HepG2 (cell line): ENCODE measurements at regions not wholly inside any gene's neighbourhood (a gene's known extent, or its start where the extent isn't known, plus 50 kb on each side); places are given as distances from the start of the nearest gene placed in this dataset.

Experiments used
- ATAC-seq: fragments of 200-7000 bp; cut with Tn5 transposase; 3 replicates; pipeline ENCODE4 v1.9.1; 2020; ENCODE audit warnings: mild to moderate bottlenecking, moderate library complexity
- BruUV-seq: library from RNA; stranded (reverse); fragments of 400-500 nt; replicated peaks from 2 replicates; lab custom pipeline; 2021; lab: Mats Ljungman, UMichigan
- CTCF ChIA-PET: fragments of 300-600 bp; formaldehyde crosslinking; extraction: SDS; loops from one replicate; lab custom pipeline; 2021; ENCODE audit warnings: low total read pairs, inconsistent platforms, low intra/inter-chr PET ratio; lab: Yijun Ruan, JAX
- POLR2A ChIA-PET: fragments of 350-600 bp; sonication (Branson Sonifier 250); formaldehyde crosslinking; loops from one replicate; lab custom pipeline; 2020; ENCODE audit warnings: antibody characterized with exemption, inconsistent platforms; lab: Yijun Ruan, JAX
- DNase-seq: peaks from one replicate; pipeline ENCODE4 v3.0.0-alpha.2; 2015; ENCODE audit warnings: low spot score
- FAIRE-seq: peaks from 3 replicates; lab custom pipeline; 2011; peaks lifted over from hg19 to GRCh38; lab: Jason Lieb, UNC
- H2AFZ ChIP-seq: one replicate; pipeline ENCODE4 v1.6.1; 2011; ENCODE audit warnings: low read length, inconsistent platforms
- H3K27ac ChIP-seq: fragments of 300-600 bp; 3 replicates; pipeline ENCODE4 v1.8.0; 2011; ENCODE audit warnings: mixed run types, mild to moderate bottlenecking, mixed read lengths, low read length, inconsistent platforms; ENCODE audit not compliant: insufficient read depth; ENCODE audit errors: extremely low read length
- H3K27me3 ChIP-seq, 2 experiments: fragments of 200-600 bp in 1 of 2; 2 replicates in 1 of 2; 3 replicates in 1 of 2; pipeline versions ENCODE4 v1.6.0 to v1.8.0; 2011; ENCODE audit warnings: low read length in 2 of 2, mild to moderate bottlenecking in 2 of 2, moderate library complexity in 2 of 2, inconsistent platforms in 1 of 2; ENCODE audit not compliant: insufficient read depth in 2 of 2, control insufficient read depth in 1 of 2
- H3K36me3 ChIP-seq, 2 experiments: fragments of 200-600 bp in 1 of 2; replicated peaks in 1 of 2; 2 replicates in 1 of 2; 3 replicates in 1 of 2; pipeline versions ENCODE4 v1.5.1 to v1.8.0; 2011; ENCODE audit warnings: low read length in 2 of 2, inconsistent platforms in 1 of 2; ENCODE audit not compliant: insufficient read depth in 2 of 2, control insufficient read depth in 1 of 2
- H3K4me1 ChIP-seq: 2 replicates; pipeline ENCODE4 v1.5.1; 2012; ENCODE audit warnings: low read length, inconsistent platforms; ENCODE audit not compliant: insufficient read depth
- H3K4me2 ChIP-seq: 2 replicates; pipeline ENCODE4 v1.6.0; 2011; ENCODE audit warnings: low read depth, low read length, inconsistent platforms
- H3K4me3 ChIP-seq, 3 experiments: fragments of 200-600 bp in 1 of 3; sonication (generic), shearing (Covaris generic) in 1 of 3; replicated peaks in 1 of 3; 2 replicates each; pipeline ENCODE4 v1.5.1; 2011 to 2016; ENCODE audit warnings: low read length in 3 of 3, inconsistent platforms in 2 of 3, low read depth in 2 of 3, mild to moderate bottlenecking in 2 of 3, control low read depth in 1 of 3, mixed read lengths in 1 of 3; ENCODE audit not compliant: insufficient read depth in 1 of 3
- H3K79me2 ChIP-seq: one replicate; pipeline ENCODE4 v1.6.1; 2011; ENCODE audit warnings: low read length, inconsistent platforms; ENCODE audit not compliant: insufficient read depth
- H3K9ac ChIP-seq: 2 replicates; pipeline ENCODE4 v1.6.0; 2011; ENCODE audit warnings: mild to moderate bottlenecking, low read depth, low read length, inconsistent platforms; ENCODE audit not compliant: insufficient read depth
- H3K9me3 ChIP-seq: 2 replicates; pipeline ENCODE4 v1.5.1; 2012; ENCODE audit warnings: mild to moderate bottlenecking, low read length
- H4K20me1 ChIP-seq: 2 replicates; pipeline ENCODE4 v1.6.0; 2011; ENCODE audit warnings: inconsistent platforms, mild to moderate bottlenecking, low read length, moderate library complexity; ENCODE audit not compliant: insufficient read depth
- HNF4A ChIP-seq: sonication (generic); formaldehyde crosslinking; IDR thresholded peaks from 2 replicates; pipeline ENCODE4 v1.4.0; 2020; ENCODE audit warnings: missing genetic modification reagents
- ZBTB1 ChIP-seq: sonication (generic); formaldehyde crosslinking; IDR thresholded peaks from 2 replicates; pipeline ENCODE4 v1.4.0; 2020; ENCODE audit warnings: missing genetic modification reagents, borderline replicate concordance
- ZNF460 ChIP-seq: sonication (generic); formaldehyde crosslinking; IDR thresholded peaks from 2 replicates; pipeline ENCODE4 v1.5.1; 2020; ENCODE audit warnings: missing genetic modification reagents, mild to moderate bottlenecking, borderline replicate concordance
- ZNF569 ChIP-seq: sonication (generic); formaldehyde crosslinking; IDR thresholded peaks from 2 replicates; pipeline ENCODE4 v1.5.0; 2020; ENCODE audit warnings: mild to moderate bottlenecking, missing genetic modification reagents, moderate library complexity, borderline replicate concordance
- ZNF607 ChIP-seq: sonication (generic); formaldehyde crosslinking; IDR thresholded peaks from 2 replicates; pipeline ENCODE4 v1.5.1; 2020; ENCODE audit warnings: missing genetic modification reagents, mild to moderate bottlenecking, borderline replicate concordance
- ZNF614 ChIP-seq: IDR thresholded peaks from 2 replicates; pipeline ENCODE4 v1.6.1; 2018; ENCODE audit warnings: missing biosample characterization, missing genetic modification reagents, inconsistent platforms, borderline replicate concordance
- WGBS: methylation state at CpG from one replicate; pipeline ENCODE4 v1.1.6; 2017; ENCODE audit warnings: low lambda C conversion rate; 5-methylcytosine and 5-hydroxymethylcytosine counted together
- in situ Hi-C: cut with HindIII; loops from 2 replicates; pipeline ENCODE4 v1.10.0; 2017; ENCODE audit warnings: low pct_unique_long_range_greater_than_20kb; ENCODE audit not compliant: extremely low pct_ligation_motif_present
- intact Hi-C: fragments of 100-400 bp; cut with micrococcal nuclease; formaldehyde crosslinking; loops from one replicate; pipeline ENCODE4 v1.10.0; 2022; ENCODE audit not compliant: unreplicated experiment

DNA sequence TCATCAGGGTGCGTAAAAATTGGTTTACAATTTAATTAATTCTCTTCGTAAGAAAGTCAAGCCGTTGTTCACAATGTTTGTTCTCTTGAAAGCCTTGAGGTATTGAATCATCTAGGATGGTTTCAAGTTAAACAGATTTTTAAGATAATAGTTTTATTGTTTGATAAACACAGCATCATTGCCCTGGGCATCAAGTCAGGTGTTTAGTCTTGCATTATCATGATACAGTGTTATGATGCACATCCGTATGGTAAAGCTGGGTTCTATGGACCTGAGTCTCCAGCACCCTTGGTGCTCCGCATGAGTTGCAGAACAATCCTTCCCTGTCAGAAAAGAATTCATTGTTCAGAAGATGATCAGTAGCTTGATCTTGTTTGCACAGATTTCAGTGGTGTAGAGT, 359.5 kb downstream of the LMO4 start:
- peaks cover 14% of the 10 kb centered on the region for H3K4me1 ChIP-seq
- no peak overlapping the region for H3K27ac ChIP-seq
- ATAC-seq: no peak
- H3K79me2 ChIP-seq: no peaks in the 10 kb centered on the region
- no peak for DNase-seq
- whole genome bisulfite sequencing: 71% methylated on average over 5 of the region's 5 CpGs
- no peak overlapping the region for H2AFZ ChIP-seq
- H3K27me3 ChIP-seq: no peaks in the 10 kb centered on the region; a peak in 1 of 5 replicates
- in situ Hi-C loops: no loop called here
- no peak for TF ChIP-seq ZNF607 (CRISPR knock-in tag)
- TF ChIP-seq ZNF569 (CRISPR knock-in tag): no peak
- no peak for TF ChIP-seq ZNF614 (CRISPR knock-in tag)
- TF ChIP-seq ZBTB1 (CRISPR knock-in tag): no peak
- FAIRE-seq: no peak
- no peak overlapping the region for H3K4me2 ChIP-seq
- no peaks in the 10 kb centered on the region for H3K36me3 ChIP-seq
- H3K4me3 ChIP-seq: no peak overlapping the region
- intact Hi-C loops: no loop called here
- ChIA-PET CTCF (no interaction called here), POLR2A (no interaction called here)
- no peaks in the 10 kb centered on the region for H4K20me1 ChIP-seq
- H3K9ac ChIP-seq: no peak overlapping the region
- no TSS peak for BruUV-seq
- no peaks in the 10 kb centered on the region for H3K9me3 ChIP-seq

DNA sequence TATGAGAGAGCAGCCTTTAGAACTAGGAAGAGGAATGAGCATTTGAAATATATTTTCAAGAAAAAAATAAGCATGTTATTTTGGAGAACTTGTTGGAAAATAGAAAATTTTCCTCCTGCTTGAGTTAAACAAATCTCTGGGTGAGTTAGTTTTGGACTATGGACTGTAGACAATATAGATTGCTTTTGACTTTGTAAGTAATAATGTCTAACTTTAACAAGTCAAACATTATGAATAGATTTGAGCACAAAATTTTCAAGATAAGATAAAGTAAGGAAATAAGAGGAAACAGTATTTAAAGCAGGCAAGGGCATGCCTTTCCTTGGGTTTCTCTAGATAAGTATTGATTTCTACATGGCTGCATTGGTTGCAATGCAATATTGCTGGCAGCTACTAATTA, 360.8 kb downstream of the LMO4 start:
- no peaks in the 10 kb centered on the region for H3K36me3 ChIP-seq
- no peak overlapping the region for H2AFZ ChIP-seq
- no peak overlapping the region for H3K9ac ChIP-seq
- no TSS peak for BruUV-seq
- CTCF ChIA-PET: no interaction called here
- no peak for FAIRE-seq
- H3K4me1 ChIP-seq: peaks cover 13% of the 10 kb centered on the region
- no peak overlapping the region for H3K27ac ChIP-seq
- no peak overlapping the region for H3K4me3 ChIP-seq
- no peaks in the 10 kb centered on the region for H3K9me3 ChIP-seq
- no peaks in the 10 kb centered on the region for H3K79me2 ChIP-seq
- in situ Hi-C loops (no loop called here), intact Hi-C loops (no loop called here)
- no peaks in the 10 kb centered on the region; a peak in 1 of 5 replicates for H3K27me3 ChIP-seq
- no peak for DNase-seq
- H4K20me1 ChIP-seq: no peaks in the 10 kb centered on the region
- 0 out of 2 replicates have a peak, but pooled peaks have one; percentile 11 for TF ChIP-seq HNF4A (CRISPR knock-in tag)
- TF ChIP-seq ZNF460 (CRISPR knock-in tag): no peak
- ATAC-seq: no peak
- H3K4me2 ChIP-seq: no peak overlapping the region
- POLR2A ChIA-PET: no interaction called here
